Adrenal gland (tissue), 5 donors: ENCODE measurements at regions not wholly inside any gene's neighbourhood (a gene's known extent, or its start where the extent isn't known, plus 50 kb on each side); places are given as distances from the start of the nearest gene placed in this dataset.

Source experiments
- CTCF ChIP-seq, 6 experiments: fragments of 450-650 bp in 4 of 6; fragments of 200-600 bp in 2 of 6; sonication (generic) in 1 of 6; IDR thresholded peaks; 1 replicate in 5 of 6; 2 replicates in 1 of 6; pipeline versions ENCODE4 v1.5.1 to v1.8.0; 2016 to 2021; ENCODE audit warnings: antibody characterized with exemption in 6 of 6, mild to moderate bottlenecking in 2 of 6, moderate library complexity in 1 of 6
- POLR2A ChIP-seq, 2 donors: fragments of 450-650 bp; IDR thresholded peaks; one replicate each; pipeline ENCODE4 v1.6.1; 2017; ENCODE audit warnings: antibody characterized with exemption in 2 of 2, mild to moderate bottlenecking in 2 of 2, moderate library complexity in 1 of 2
- donor health status: DM: no; HTN: no; CAD: no.

- TF ChIP-seq CTCF (IDR thresholded peaks at IDR 0.05) (no peak), POLR2A (IDR thresholded peaks at IDR 0.05) (no peak)
Observed at GRCh38 chr12:58044966-58045365, 103.6 kb downstream of the ATP23 start.
